ENCODE measurements at regions not wholly inside any gene's neighbourhood (a gene's known extent, or its start where the extent isn't known, plus 50 kb on each side); places are given as distances from the start of the nearest gene placed in this dataset.

DNA sequence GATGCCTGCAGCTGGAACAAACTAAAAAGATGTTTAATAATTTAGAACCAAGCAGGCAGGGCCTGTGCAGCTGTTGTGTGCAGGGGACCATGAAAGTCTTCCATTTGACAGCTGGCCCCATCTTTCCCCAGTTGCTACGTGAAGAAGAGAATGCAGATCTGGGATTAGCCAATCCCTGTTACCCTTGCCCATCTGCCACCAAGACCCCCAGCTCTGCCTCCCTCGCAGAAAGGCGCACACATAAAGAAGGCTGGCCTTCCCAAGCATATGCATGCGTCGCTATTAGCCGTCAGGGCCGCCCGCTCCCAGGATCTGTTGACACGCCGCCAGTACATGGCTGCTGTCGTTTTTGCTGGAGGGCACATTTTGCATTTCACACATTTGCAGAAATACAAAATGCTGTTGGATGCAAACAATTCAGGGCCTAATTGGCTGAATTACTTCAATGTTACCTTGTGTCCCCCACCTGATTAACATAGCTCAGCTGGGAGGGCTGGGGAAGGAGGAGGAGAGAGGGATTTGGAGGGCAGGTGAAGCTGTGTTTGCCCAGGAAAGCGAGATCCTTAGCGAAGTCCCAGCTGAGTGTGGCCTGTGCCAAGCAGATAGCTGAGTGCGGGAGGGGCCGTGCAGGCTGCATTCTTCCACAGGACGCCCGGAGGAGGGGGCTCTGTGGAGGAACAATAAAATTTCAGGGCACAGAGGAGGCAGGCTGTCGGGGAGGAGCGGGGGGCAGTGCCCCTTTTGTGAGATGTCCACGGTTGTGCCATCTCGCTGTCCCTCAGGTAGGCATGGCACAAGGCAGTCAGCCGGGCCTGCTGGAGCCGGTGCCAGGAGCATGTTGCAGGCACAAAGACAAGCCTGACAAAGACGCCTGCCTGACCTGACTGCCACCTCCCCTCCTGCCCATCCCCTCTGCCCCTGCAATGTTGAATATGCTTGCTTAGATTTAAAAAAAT lies 443.0 kb upstream of the MKI67 start:
- H3K27me3 ChIP-seq (ENCODE audit: low read length) = peaks cover 36% of the 10 kb centered on the region; the same call in 1 of the 2 replicates
- H3F3A ChIP-seq (ENCODE audit: low read length, unreplicated experiment) = no peaks in the 10 kb centered on the region
- no peaks in the 10 kb centered on the region for H3K36me3 ChIP-seq (ENCODE audit: low read depth, low read length)
- no peak overlapping the region for H3K4me3 ChIP-seq (ENCODE audit: low read length)
- no peaks in the 10 kb centered on the region for H3K9me2 ChIP-seq (replicated peaks; ENCODE audit: low read length)
- CTCF ChIA-PET = no interaction called here
- no peak overlapping the region for H3K27ac ChIP-seq (ENCODE audit: low read length)
- DNase-seq (no peak), ATAC-seq (no peak)
- intact Hi-C loops (cut with micrococcal nuclease) = no loop called here
- H3K9ac ChIP-seq (ENCODE audit: low read length) = no peak overlapping the region
- no peaks in the 10 kb centered on the region for H4K20me1 ChIP-seq (ENCODE audit: low read length)
- no peaks in the 10 kb centered on the region for H3K9me3 ChIP-seq (ENCODE audit: low read length)
- TF ChIP-seq EZH2phosphoT487 (IDR thresholded peaks at IDR 0.05; ENCODE audit: borderline replicate concordance, low read length) = no peak
- TF ChIP-seq, protein P1, sequence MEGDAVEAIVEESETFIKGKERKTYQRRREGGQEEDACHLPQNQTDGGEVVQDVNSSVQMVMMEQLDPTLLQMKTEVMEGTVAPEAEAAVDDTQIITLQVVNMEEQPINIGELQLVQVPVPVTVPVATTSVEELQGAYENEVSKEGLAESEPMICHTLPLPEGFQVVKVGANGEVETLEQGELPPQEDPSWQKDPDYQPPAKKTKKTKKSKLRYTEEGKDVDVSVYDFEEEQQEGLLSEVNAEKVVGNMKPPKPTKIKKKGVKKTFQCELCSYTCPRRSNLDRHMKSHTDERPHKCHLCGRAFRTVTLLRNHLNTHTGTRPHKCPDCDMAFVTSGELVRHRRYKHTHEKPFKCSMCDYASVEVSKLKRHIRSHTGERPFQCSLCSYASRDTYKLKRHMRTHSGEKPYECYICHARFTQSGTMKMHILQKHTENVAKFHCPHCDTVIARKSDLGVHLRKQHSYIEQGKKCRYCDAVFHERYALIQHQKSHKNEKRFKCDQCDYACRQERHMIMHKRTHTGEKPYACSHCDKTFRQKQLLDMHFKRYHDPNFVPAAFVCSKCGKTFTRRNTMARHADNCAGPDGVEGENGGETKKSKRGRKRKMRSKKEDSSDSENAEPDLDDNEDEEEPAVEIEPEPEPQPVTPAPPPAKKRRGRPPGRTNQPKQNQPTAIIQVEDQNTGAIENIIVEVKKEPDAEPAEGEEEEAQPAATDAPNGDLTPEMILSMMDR (conservative IDR thresholded peaks at IDR 0.05; ENCODE audit: low read depth, low read length) = no peak
- TF ChIP-seq EZH2 (IDR thresholded peaks at IDR 0.05; ENCODE audit: low read length, unreplicated experiment) = no peak
- no peak overlapping the region for H2AFZ ChIP-seq (ENCODE audit: low read length)
- BruUV-seq (replicated peaks) = no TSS peak
- no peaks in the 10 kb centered on the region for H3K79me2 ChIP-seq (ENCODE audit: low read length)
- no peaks in the 10 kb centered on the region for H3K4me1 ChIP-seq (ENCODE audit: insufficient read depth, low read length)
- POLR2A ChIA-PET (ENCODE audit: unreplicated experiment) = no interaction called here
- no peak overlapping the region for H3K4me2 ChIP-seq (ENCODE audit: low read length)

DNA sequence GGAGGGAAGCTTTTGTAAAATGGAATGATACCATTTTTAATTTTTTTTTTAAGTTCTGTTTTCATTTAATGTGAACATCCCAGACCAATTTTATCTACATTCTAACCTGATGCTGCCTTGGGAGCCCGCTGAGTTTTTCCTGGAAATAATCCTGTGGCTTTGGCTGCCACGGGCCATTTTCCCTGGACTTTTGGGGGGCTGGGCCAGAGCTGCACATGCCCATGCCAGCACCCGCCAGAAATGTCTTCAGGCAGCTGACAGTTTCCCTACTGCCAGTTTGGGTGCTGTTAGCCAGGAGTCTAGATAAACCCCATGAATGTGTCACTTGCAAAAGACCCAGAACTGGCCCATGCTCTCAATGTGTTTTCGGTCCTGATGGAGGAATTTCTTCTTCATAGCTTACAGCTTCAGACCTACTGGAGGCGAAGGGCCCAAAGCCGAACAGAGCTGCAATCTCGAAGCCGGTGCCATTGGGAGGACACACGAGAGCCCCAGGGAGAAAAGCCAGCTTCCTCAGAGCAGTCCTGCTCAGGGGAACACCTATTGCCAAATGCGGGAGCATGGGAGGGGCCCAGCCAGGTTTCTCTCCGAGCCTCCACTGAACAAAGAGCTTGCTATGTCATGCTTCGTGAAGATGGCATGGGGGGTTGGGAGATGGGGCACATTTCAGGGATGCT lies 444.2 kb upstream of the MKI67 start:
- no peaks in the 10 kb centered on the region for H3K4me1 ChIP-seq (ENCODE audit: insufficient read depth, low read length)
- H2AFZ ChIP-seq (ENCODE audit: low read length) = no peak overlapping the region
- no peak overlapping the region for H3K4me2 ChIP-seq (ENCODE audit: low read length)
- no peak for DNase-seq
- no peaks in the 10 kb centered on the region for H3F3A ChIP-seq (ENCODE audit: low read length, unreplicated experiment)
- TF ChIP-seq, protein P1 (conservative IDR thresholded peaks at IDR 0.05; ENCODE audit: low read depth, low read length) = no peak
- TF ChIP-seq EZH2 (IDR thresholded peaks at IDR 0.05; ENCODE audit: low read length, unreplicated experiment) (no peak), EZH2phosphoT487 (IDR thresholded peaks at IDR 0.05; ENCODE audit: borderline replicate concordance, low read length) (no peak)
- H3K36me3 ChIP-seq (ENCODE audit: low read depth, low read length) = no peaks in the 10 kb centered on the region
- no peaks in the 10 kb centered on the region for H3K9me2 ChIP-seq (replicated peaks; ENCODE audit: low read length)
- intact Hi-C loops (cut with micrococcal nuclease) = no loop called here
- no peak for ATAC-seq
- no peak overlapping the region for H3K9ac ChIP-seq (ENCODE audit: low read length)
- no peak overlapping the region for H3K27ac ChIP-seq (ENCODE audit: low read length)
- ChIA-PET CTCF (no interaction called here), POLR2A (ENCODE audit: unreplicated experiment) (no interaction called here)
- no peaks in the 10 kb centered on the region for H3K9me3 ChIP-seq (ENCODE audit: low read length)
- no peaks in the 10 kb centered on the region for H3K79me2 ChIP-seq (ENCODE audit: low read length)
- no peak overlapping the region for H3K4me3 ChIP-seq (ENCODE audit: low read length)
- H4K20me1 ChIP-seq (ENCODE audit: low read length) = no peaks in the 10 kb centered on the region
- no TSS peak for BruUV-seq (replicated peaks)
- peaks cover 40% of the 10 kb centered on the region; the same call in 1 of the 2 replicates for H3K27me3 ChIP-seq (ENCODE audit: low read length)

Measured in PC-3 (cell line).